ENCODE measurements at regions not wholly inside any gene's neighbourhood (a gene's known extent, or its start where the extent isn't known, plus 50 kb on each side); places are given as distances from the start of the nearest gene placed in this dataset.

GRCh38 chr11:15565880-15566279 lies 451.2 kb downstream of the INSC start:
- no peak for TF ChIP-seq CTCF (IDR thresholded peaks at IDR 0.05)
- no peak for TF ChIP-seq POLR2A (IDR thresholded peaks at IDR 0.05)
